Smooth muscle cell (in vitro differentiated cells): ENCODE measurements at regions not wholly inside any gene's neighbourhood (a gene's known extent, or its start where the extent isn't known, plus 50 kb on each side); places are given as distances from the start of the nearest gene placed in this dataset.
A peak's percentile ranks its signal among the peaks of the same experiment; 100 is the strongest.

ENCODE experiments used
- DNase-seq: peaks from one replicate; lab custom pipeline; 2025; ENCODE audit not compliant: unreplicated experiment; lab: John Stamatoyannopoulos, UW
- H2AFZ ChIP-seq: fragments of 200-600 bp; sonication (generic); 2 replicates; pipeline ENCODE4 v1.6.0; 2016; ENCODE audit warnings: antibody characterized with exemption, low read depth, mild to moderate bottlenecking
- H3F3A ChIP-seq: fragments of 200-600 bp; sonication (generic); 2 replicates; pipeline ENCODE4 v1.6.0; 2017; ENCODE audit warnings: antibody characterized with exemption, low read depth
- H3K27ac ChIP-seq: fragments of 200-600 bp; sonication (generic); 2 replicates; pipeline ENCODE4 v1.5.1; 2016; ENCODE audit warnings: low read depth, mild to moderate bottlenecking
- H3K27me3 ChIP-seq: fragments of 200-600 bp; sonication (generic); 2 replicates; pipeline ENCODE4 v1.6.1; 2016; ENCODE audit warnings: low read depth, mild to moderate bottlenecking
- H3K36me3 ChIP-seq: fragments of 200-600 bp; sonication (generic); 2 replicates; pipeline ENCODE4 v1.5.1; 2016; ENCODE audit warnings: low read depth
- H3K4me1 ChIP-seq: fragments of 200-600 bp; sonication (generic); 2 replicates; pipeline ENCODE4 v1.5.1; 2016; ENCODE audit warnings: low read depth
- H3K4me2 ChIP-seq: fragments of 200-600 bp; sonication (generic); 2 replicates; pipeline ENCODE4 v1.6.0; 2016; ENCODE audit warnings: mild to moderate bottlenecking
- H3K4me3 ChIP-seq: fragments of 200-600 bp; sonication (generic); 2 replicates; pipeline ENCODE4 v1.5.1; 2016; ENCODE audit warnings: mild to moderate bottlenecking
- H3K79me2 ChIP-seq: fragments of 200-600 bp; sonication (generic); 2 replicates; pipeline ENCODE4 v1.6.0; 2016; ENCODE audit warnings: low read depth, mild to moderate bottlenecking
- H3K9ac ChIP-seq: fragments of 200-600 bp; sonication (generic); 2 replicates; pipeline ENCODE4 v1.6.0; 2016; ENCODE audit warnings: low read depth
- H3K9me3 ChIP-seq: fragments of 200-600 bp; sonication (generic); replicated peaks from 2 replicates; pipeline ENCODE4 v1.5.1; 2016; ENCODE audit warnings: low read depth
- H4K20me1 ChIP-seq: fragments of 200-600 bp; sonication (generic); 2 replicates; pipeline ENCODE4 v1.6.0; 2016; ENCODE audit warnings: low read depth
- CTCF ChIP-seq: fragments of 200-600 bp; sonication (generic); IDR thresholded peaks from 2 replicates; pipeline ENCODE4 v1.5.1; 2017; ENCODE audit warnings: borderline replicate concordance, mild to moderate bottlenecking, antibody characterized with exemption; ENCODE audit not compliant: insufficient read depth, poor library complexity, severe bottlenecking
- WGBS: methylation state at CpG from one replicate; pipeline ENCODE4 v1.1.7; 2016; ENCODE audit warnings: low lambda C conversion rate; 5-methylcytosine and 5-hydroxymethylcytosine counted together

- no peak overlapping the region for H2AFZ ChIP-seq
- peaks cover 60% of the 10 kb centered on the region for H3K79me2 ChIP-seq
- no peaks in the 10 kb centered on the region for H3K9me3 ChIP-seq
- no peak for DNase-seq
- H3K27me3 ChIP-seq = no peaks in the 10 kb centered on the region
- TF ChIP-seq CTCF = no peak
- no peaks in the 10 kb centered on the region for H3K36me3 ChIP-seq
- H4K20me1 ChIP-seq = peaks cover 16% of the 10 kb centered on the region
- WGBS = 88% methylated on average over 5 of the region's 5 CpGs
- H3K4me3 ChIP-seq = no peak overlapping the region
- no peaks in the 10 kb centered on the region for H3K4me1 ChIP-seq
- no peak overlapping the region for H3K27ac ChIP-seq
- no peak overlapping the region for H3K4me2 ChIP-seq
- no peak overlapping the region for H3K9ac ChIP-seq
- no peaks in the 10 kb centered on the region for H3F3A ChIP-seq
Observed at GRCh38 chr17:72452286-72453173, 331.7 kb downstream of the SOX9 start.

- Histone ChIP-seq H3F3A (peaks cover 2% of the 10 kb centered on the region), H3K79me2 (peaks cover 61% of the 10 kb centered on the region), H3K4me1 (no peaks in the 10 kb centered on the region), H2AFZ (no peak overlapping the region), H3K27me3 (no peaks in the 10 kb centered on the region), H3K9ac (no peak overlapping the region), H3K4me3 (no peak overlapping the region), H3K9me3 (no peaks in the 10 kb centered on the region), H3K36me3 (no peaks in the 10 kb centered on the region), H4K20me1 (peaks cover 16% of the 10 kb centered on the region), H3K4me2 (no peak overlapping the region), H3K27ac (no peak overlapping the region)
- TF ChIP-seq CTCF = no peak
- 97% methylated on average over 4 of the region's 4 CpGs for WGBS
- no peak for DNase-seq
Observed at GRCh38 chr17:72454342-72454741, 333.5 kb downstream of the SOX9 start.

DNA sequence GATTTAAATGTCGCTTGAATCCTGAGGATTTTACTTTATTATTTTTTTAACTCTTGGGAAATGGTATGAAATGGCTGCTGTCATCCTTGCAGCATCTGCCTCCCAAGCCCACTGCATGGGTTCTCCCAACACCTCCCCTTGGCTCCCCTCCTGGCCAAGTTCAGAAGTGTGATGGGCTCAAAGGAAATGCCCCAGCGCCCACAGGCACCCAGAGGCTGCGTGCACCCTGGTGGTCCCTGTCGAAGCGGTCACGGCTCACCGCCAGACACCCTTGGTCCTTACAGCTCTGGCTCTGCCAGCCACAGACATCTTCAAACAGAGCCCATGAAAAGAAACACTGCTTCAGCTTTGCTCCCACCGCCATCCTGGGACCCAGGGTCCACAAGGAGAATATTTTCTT is 334.7 kb downstream of the SOX9 start:
- H3K27ac ChIP-seq = peak overlapping the region; percentile 24

More for the DNA sequence above, 334.7 kb downstream of the SOX9 start:
- H3K9ac ChIP-seq = no peak overlapping the region
- H3F3A ChIP-seq = peaks cover 7% of the 10 kb centered on the region
- H3K4me3 ChIP-seq = no peak overlapping the region
- no peaks in the 10 kb centered on the region for H3K36me3 ChIP-seq
- H3K4me1 ChIP-seq = no peaks in the 10 kb centered on the region
- peak overlapping the region; percentile 52 for H3K4me2 ChIP-seq
- no peaks in the 10 kb centered on the region for H3K27me3 ChIP-seq
- TF ChIP-seq CTCF = no peak
- 88% methylated on average over 8 of the region's 8 CpGs for WGBS
- DNase-seq = no peak
- H3K9me3 ChIP-seq = no peaks in the 10 kb centered on the region
- peaks cover 16% of the 10 kb centered on the region for H4K20me1 ChIP-seq
- peaks cover 54% of the 10 kb centered on the region for H3K79me2 ChIP-seq
- no peak overlapping the region for H2AFZ ChIP-seq
